ENCODE measurements at regions not wholly inside any gene's neighbourhood (a gene's known extent, or its start where the extent isn't known, plus 50 kb on each side); places are given as distances from the start of the nearest gene placed in this dataset.
A peak's percentile ranks its signal among the peaks of the same experiment; 100 is the strongest.

DNA sequence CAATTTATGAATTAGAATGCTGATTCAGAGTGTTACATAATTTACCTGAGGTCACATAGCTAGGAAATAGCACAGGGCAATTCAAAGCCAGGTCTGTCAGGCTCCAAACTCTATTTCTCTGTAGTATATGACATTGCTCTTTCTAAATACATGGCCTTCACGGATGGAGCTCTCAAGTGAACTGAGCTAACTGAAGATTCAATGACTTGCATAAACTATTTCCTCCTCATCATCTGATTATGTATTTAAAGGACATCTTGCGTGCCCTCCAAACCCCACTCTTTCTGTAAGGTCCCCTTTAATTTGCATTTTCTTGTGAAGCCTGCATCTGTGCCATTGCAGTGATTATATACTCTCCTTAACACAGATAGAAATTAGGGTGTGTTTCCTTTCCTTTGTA lies 537.4 kb upstream of the VRK2 start:
- no peak overlapping the region for H3K27ac Mint-ChIP-seq (ENCODE audit: unreplicated experiment)
- no peaks in the 10 kb centered on the region for H3K4me1 Mint-ChIP-seq (ENCODE audit: unreplicated experiment)
- TF ChIP-seq, protein P1, sequence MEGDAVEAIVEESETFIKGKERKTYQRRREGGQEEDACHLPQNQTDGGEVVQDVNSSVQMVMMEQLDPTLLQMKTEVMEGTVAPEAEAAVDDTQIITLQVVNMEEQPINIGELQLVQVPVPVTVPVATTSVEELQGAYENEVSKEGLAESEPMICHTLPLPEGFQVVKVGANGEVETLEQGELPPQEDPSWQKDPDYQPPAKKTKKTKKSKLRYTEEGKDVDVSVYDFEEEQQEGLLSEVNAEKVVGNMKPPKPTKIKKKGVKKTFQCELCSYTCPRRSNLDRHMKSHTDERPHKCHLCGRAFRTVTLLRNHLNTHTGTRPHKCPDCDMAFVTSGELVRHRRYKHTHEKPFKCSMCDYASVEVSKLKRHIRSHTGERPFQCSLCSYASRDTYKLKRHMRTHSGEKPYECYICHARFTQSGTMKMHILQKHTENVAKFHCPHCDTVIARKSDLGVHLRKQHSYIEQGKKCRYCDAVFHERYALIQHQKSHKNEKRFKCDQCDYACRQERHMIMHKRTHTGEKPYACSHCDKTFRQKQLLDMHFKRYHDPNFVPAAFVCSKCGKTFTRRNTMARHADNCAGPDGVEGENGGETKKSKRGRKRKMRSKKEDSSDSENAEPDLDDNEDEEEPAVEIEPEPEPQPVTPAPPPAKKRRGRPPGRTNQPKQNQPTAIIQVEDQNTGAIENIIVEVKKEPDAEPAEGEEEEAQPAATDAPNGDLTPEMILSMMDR (IDR thresholded peaks at IDR 0.05; ENCODE audit: unreplicated experiment), result no peak
- H3K9me3 Mint-ChIP-seq (ENCODE audit: unreplicated experiment), result no peaks in the 10 kb centered on the region
- H3K4me3 Mint-ChIP-seq (ENCODE audit: unreplicated experiment), result no peak overlapping the region
- DNase-seq (ENCODE audit: low spot score), result no peak
- H3K36me3 Mint-ChIP-seq (ENCODE audit: low read depth, unreplicated experiment), result no peaks in the 10 kb centered on the region
- H3K27me3 Mint-ChIP-seq (ENCODE audit: unreplicated experiment), result peaks cover 2% of the 10 kb centered on the region

DNA sequence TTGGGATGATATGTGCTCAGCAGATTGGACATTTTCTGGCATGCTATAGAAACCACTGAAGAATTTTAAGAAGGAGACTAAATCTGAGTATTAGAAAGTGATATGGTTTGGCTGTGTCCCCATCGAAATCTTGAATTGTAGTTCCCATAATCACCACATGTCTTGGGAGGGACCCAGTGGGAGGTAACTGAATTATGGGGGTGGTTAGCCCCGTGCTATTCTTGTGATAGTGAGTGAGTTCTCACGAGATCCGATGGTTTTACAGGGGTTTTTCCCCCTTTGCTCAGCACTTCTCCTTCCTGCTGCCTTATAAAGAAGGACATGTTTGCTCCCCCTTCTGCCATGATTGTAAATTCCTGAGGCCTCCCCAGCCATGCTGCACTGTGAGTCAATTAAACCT lies 535.9 kb upstream of the VRK2 start:
- no peak overlapping the region for H3K27ac Mint-ChIP-seq (ENCODE audit: unreplicated experiment)
- TF ChIP-seq, protein P1 (IDR thresholded peaks at IDR 0.05; ENCODE audit: unreplicated experiment), result no peak
- H3K36me3 Mint-ChIP-seq (ENCODE audit: low read depth, unreplicated experiment), result no peaks in the 10 kb centered on the region
- peaks cover 2% of the 10 kb centered on the region for H3K27me3 Mint-ChIP-seq (ENCODE audit: unreplicated experiment)
- no peaks in the 10 kb centered on the region for H3K4me1 Mint-ChIP-seq (ENCODE audit: unreplicated experiment)
- DNase-seq (ENCODE audit: low spot score), result no peak
- H3K9me3 Mint-ChIP-seq (ENCODE audit: unreplicated experiment), result no peaks in the 10 kb centered on the region
- H3K4me3 Mint-ChIP-seq (ENCODE audit: unreplicated experiment), result no peak overlapping the region

DNA sequence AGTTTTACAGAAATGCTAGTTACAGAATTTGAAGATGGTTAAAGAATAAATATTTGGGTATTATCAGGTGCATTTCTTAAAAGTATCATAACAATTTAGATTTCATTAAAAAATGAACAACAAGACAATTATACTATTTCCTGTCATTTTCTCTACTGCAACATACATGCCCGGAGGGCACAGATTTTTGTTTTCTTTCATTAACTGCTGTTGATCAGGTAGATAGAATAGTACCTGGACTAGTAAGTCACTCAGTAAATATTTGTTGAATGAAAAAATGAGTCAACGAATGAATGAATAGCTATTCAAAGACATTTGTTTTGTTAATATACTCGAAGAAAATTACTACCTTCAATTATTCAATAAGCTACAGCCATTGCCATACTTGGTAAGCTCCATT lies 531.2 kb upstream of the VRK2 start:
- Mint-ChIP-seq H3K4me3 (ENCODE audit: unreplicated experiment) (no peak overlapping the region), H3K36me3 (ENCODE audit: low read depth, unreplicated experiment) (no peaks in the 10 kb centered on the region), H3K4me1 (ENCODE audit: unreplicated experiment) (peaks cover 4% of the 10 kb centered on the region), H3K27me3 (ENCODE audit: unreplicated experiment) (no peaks in the 10 kb centered on the region), H3K9me3 (ENCODE audit: unreplicated experiment) (no peaks in the 10 kb centered on the region), H3K27ac (ENCODE audit: unreplicated experiment) (no peak overlapping the region)
- TF ChIP-seq, protein P1 (IDR thresholded peaks at IDR 0.05; ENCODE audit: unreplicated experiment), result no peak
- no peak for DNase-seq (ENCODE audit: low spot score)

DNA sequence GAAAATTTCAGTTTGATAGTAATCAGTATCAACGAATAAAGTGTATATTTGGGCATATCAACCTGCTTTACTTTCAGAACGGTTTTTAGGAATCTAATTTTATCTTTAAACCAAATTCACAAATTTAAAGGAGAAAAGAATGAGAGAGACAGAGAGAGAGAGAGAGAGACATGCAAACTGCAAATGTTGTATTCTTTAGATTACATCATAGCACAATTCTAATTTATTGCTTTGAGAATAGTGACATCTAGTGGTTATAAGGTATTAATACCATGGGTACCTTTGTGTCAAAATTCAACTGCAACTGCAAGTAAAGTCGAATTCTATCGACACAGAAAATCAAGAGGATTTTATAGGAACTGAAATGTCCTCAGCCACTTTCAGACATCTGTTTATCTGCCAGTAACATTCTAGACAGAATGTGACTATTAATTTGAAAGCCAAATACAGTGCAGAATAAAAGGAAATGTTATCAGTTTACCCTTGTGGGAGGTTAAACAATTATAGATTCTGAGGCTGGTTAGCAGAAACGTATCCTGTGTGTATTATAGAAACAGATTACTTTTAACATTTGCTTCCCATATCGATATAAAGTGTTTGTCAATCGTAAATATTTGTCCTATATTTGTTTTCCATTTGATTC lies 529.8 kb upstream of the VRK2 start:
- no peaks in the 10 kb centered on the region for H3K27me3 Mint-ChIP-seq (ENCODE audit: unreplicated experiment)
- TF ChIP-seq, protein P1 (IDR thresholded peaks at IDR 0.05; ENCODE audit: unreplicated experiment), result peak; percentile 85
- H3K27ac Mint-ChIP-seq (ENCODE audit: unreplicated experiment), result no peak overlapping the region
- no peaks in the 10 kb centered on the region for H3K36me3 Mint-ChIP-seq (ENCODE audit: low read depth, unreplicated experiment)
- DNase-seq (ENCODE audit: low spot score), result no peak
- no peaks in the 10 kb centered on the region for H3K9me3 Mint-ChIP-seq (ENCODE audit: unreplicated experiment)
- no peak overlapping the region for H3K4me3 Mint-ChIP-seq (ENCODE audit: unreplicated experiment)
- peaks cover 4% of the 10 kb centered on the region for H3K4me1 Mint-ChIP-seq (ENCODE audit: unreplicated experiment)

DNA sequence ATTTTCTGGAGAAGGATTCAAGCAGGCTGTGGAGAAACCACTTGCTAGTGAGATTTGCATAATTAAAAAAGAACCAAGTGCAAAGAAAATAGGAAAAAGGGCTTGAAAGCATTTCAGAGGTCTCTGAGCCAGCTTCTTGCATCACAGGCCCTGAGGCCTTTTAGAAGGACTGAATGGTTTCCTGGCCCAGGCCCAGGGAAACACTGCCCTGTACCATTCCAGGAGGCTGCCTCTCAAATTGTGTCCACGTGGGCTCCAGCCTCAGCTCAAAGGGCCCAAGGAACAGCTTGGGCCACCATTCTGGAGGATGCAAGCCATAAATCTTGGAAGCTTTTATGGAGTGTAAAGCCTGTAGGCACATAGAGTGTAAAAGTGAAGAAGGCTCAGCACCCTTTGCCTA lies 523.3 kb upstream of the VRK2 start:
- Mint-ChIP-seq H3K27ac (ENCODE audit: unreplicated experiment) (no peak overlapping the region), H3K4me3 (ENCODE audit: unreplicated experiment) (no peak overlapping the region), H3K9me3 (ENCODE audit: unreplicated experiment) (no peaks in the 10 kb centered on the region), H3K36me3 (ENCODE audit: low read depth, unreplicated experiment) (no peaks in the 10 kb centered on the region), H3K27me3 (ENCODE audit: unreplicated experiment) (no peaks in the 10 kb centered on the region), H3K4me1 (ENCODE audit: unreplicated experiment) (peaks cover 4% of the 10 kb centered on the region)
- DNase-seq (ENCODE audit: low spot score), result no peak
- TF ChIP-seq, protein P1 (IDR thresholded peaks at IDR 0.05; ENCODE audit: unreplicated experiment), result no peak
